ENCODE measurements at regions not wholly inside any gene's neighbourhood (a gene's known extent, or its start where the extent isn't known, plus 50 kb on each side); places are given as distances from the start of the nearest gene placed in this dataset.

- no peak for TF ChIP-seq CTCF (IDR thresholded peaks at IDR 0.05; ENCODE audit: borderline replicate concordance, insufficient read depth, low read depth, low read length)
- no peak overlapping the region for H3K4me3 ChIP-seq (ENCODE audit: low read depth, low read length)
These were observed 1167.7 kb downstream of the MAT2B start for GRCh38 chr5:164672931-164673694.

GRCh38 chr5:164679461-164679860, 1174.0 kb downstream of the MAT2B start:
- no peak for TF ChIP-seq CTCF (IDR thresholded peaks at IDR 0.05; ENCODE audit: borderline replicate concordance, insufficient read depth, low read depth, low read length)
- H3K4me3 ChIP-seq (ENCODE audit: low read depth, low read length), result no peak overlapping the region

DNA sequence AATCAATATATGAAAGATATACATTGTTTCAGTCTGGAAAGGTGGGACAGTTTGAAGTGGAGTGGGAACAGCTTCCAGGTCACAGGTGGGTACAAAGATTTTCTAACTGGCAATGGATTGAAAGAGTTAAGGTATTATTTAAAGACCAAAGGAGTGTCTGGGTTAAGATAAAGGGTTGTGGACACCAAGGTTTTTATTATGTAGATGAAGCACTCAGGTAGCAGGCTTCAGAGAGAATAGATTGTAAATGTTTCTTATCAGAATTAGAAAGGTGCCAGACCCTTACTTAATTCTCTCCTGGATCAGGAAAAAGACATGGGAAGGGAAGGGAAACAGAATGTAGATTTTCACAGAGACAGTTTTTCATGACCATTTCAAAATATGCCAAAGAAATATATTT, 1174.8 kb downstream of the MAT2B start:
- H3K4me3 ChIP-seq (ENCODE audit: low read depth, low read length), result no peak overlapping the region
- no peak for TF ChIP-seq CTCF (IDR thresholded peaks at IDR 0.05; ENCODE audit: borderline replicate concordance, insufficient read depth, low read depth, low read length)

DNA sequence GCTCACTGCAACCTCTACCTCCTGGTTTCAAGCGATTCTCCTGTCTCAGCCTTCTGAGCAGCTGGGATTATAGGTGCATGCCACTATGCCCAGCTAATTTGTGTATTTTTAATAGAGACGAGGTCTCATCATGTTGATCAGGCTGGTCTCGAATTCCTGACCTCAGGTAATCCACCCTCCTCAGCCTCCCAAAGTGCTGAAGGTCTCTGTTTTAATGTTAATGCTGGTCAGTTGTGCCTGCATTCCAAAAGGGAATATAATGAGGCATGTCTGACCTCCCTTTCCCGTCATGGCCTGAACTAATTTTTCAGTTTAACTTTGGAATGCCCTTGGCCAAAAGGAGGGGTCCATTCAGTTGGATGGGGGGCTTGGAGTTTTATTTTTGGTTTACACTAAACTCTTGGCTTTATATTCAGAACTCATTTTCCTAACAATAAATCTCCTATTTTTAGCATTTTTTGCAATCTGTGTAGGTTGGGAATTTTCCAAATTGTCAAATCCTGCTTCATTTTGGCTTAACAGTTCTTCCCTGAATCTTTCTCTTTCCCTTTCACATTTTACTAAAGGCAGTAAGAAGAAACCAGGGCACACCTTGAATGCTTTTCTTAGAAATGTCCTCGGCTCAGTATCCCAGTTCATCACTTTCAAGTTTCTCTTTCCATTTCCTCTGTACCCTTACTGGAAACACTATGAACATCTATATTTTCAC, 1175.5 kb downstream of the MAT2B start:
- no peak for TF ChIP-seq CTCF (IDR thresholded peaks at IDR 0.05; ENCODE audit: borderline replicate concordance, insufficient read depth, low read depth, low read length)
- H3K4me3 ChIP-seq (ENCODE audit: low read depth, low read length), result no peak overlapping the region

GRCh38 chr5:164687391-164687790, 1182.0 kb downstream of the MAT2B start:
- no peak overlapping the region for H3K4me3 ChIP-seq (ENCODE audit: low read depth, low read length)

GRCh38 chr5:164688437-164688836, 1183.0 kb downstream of the MAT2B start:
- TF ChIP-seq CTCF (IDR thresholded peaks at IDR 0.05; ENCODE audit: borderline replicate concordance, insufficient read depth, low read depth, low read length), result no peak
- no peak overlapping the region for H3K4me3 ChIP-seq (ENCODE audit: low read depth, low read length)

More at GRCh38 chr5:164687391-164687790, 1182.0 kb downstream of the MAT2B start:
- no peak for TF ChIP-seq CTCF (IDR thresholded peaks at IDR 0.05; ENCODE audit: borderline replicate concordance, insufficient read depth, low read depth, low read length)

DNA sequence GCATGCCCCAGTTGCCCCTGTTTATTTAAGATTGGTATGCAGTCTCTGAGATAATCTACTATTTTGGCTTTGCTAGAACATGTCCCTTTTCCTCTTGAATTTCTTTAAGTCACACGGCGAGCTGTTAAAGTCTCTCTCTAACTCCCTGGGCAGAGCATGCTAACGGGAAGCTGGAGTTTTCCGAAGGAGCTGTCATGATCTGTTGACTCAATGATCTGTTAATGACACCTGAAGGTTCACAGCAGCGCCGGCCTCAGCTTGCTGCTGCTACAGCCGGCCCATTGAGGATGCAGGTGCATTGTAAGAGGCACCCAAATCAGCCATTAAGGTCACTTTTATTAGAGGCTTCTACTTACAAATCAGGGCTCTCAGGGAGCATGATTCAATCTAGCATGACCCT, 1203.4 kb downstream of the MAT2B start:
- no peak for TF ChIP-seq CTCF (IDR thresholded peaks at IDR 0.05; ENCODE audit: borderline replicate concordance, insufficient read depth, low read depth, low read length)

More for the DNA sequence above, 1203.4 kb downstream of the MAT2B start:
- H3K4me3 ChIP-seq (ENCODE audit: low read depth, low read length), result no peak overlapping the region

All from GM12875 (cell line).